ENCODE measurements at regions not wholly inside any gene's neighbourhood (a gene's known extent, or its start where the extent isn't known, plus 50 kb on each side); places are given as distances from the start of the nearest gene placed in this dataset.

- H3K27ac ChIP-seq (ENCODE audit: low read depth in 2 of 2, low read length in 2 of 2) = no peak overlapping the region
- H3K9me3 ChIP-seq (ENCODE audit: control insufficient read depth in 2 of 2, low read length in 2 of 2) = no peaks in the 10 kb centered on the region
- peaks cover 0 to 2% of the 10 kb centered on the region in 2 donors for H3K27me3 ChIP-seq (ENCODE audit: control insufficient read depth in 2 of 2, insufficient read depth in 2 of 2, low read length in 2 of 2)
- H3K4me3 ChIP-seq (ENCODE audit: low read length in 2 of 2) = no peak overlapping the region
- H3K4me1 ChIP-seq (ENCODE audit: control insufficient read depth in 2 of 2, insufficient read depth in 2 of 2, low read length in 2 of 2) = no peaks in the 10 kb centered on the region
- H3K9ac ChIP-seq (ENCODE audit: low read depth in 1 of 2, low read length in 2 of 2) = no peak overlapping the region
- H3K36me3 ChIP-seq (ENCODE audit: control insufficient read depth in 2 of 2, insufficient read depth in 2 of 2, low read length in 2 of 2) = no peaks in the 10 kb centered on the region
Measured at GRCh38 chr2:234671716-234672115, 174.8 kb upstream of the ARL4C start.

- no peaks in the 10 kb centered on the region for H3K4me1 ChIP-seq (ENCODE audit: control insufficient read depth in 2 of 2, insufficient read depth in 2 of 2, low read length in 2 of 2)
- H3K9me3 ChIP-seq (ENCODE audit: control insufficient read depth in 2 of 2, low read length in 2 of 2) = no peaks in the 10 kb centered on the region
- no peak overlapping the region for H3K9ac ChIP-seq (ENCODE audit: low read depth in 1 of 2, low read length in 2 of 2)
- no peaks in the 10 kb centered on the region for H3K36me3 ChIP-seq (ENCODE audit: control insufficient read depth in 2 of 2, insufficient read depth in 2 of 2, low read length in 2 of 2)
- no peak overlapping the region for H3K27ac ChIP-seq (ENCODE audit: low read depth in 2 of 2, low read length in 2 of 2)
- peaks cover 0 to 2% of the 10 kb centered on the region in 2 donors for H3K27me3 ChIP-seq (ENCODE audit: control insufficient read depth in 2 of 2, insufficient read depth in 2 of 2, low read length in 2 of 2)
- H3K4me3 ChIP-seq (ENCODE audit: low read length in 2 of 2) = no peak overlapping the region
Measured at GRCh38 chr2:234671231-234671630, 174.3 kb upstream of the ARL4C start.

GRCh38 chr2:234670806-234671205, 173.9 kb upstream of the ARL4C start:
- H3K27ac ChIP-seq (ENCODE audit: low read depth in 2 of 2, low read length in 2 of 2) = no peak overlapping the region
- H3K36me3 ChIP-seq (ENCODE audit: control insufficient read depth in 2 of 2, insufficient read depth in 2 of 2, low read length in 2 of 2) = no peaks in the 10 kb centered on the region
- no peaks in the 10 kb centered on the region for H3K4me1 ChIP-seq (ENCODE audit: control insufficient read depth in 2 of 2, insufficient read depth in 2 of 2, low read length in 2 of 2)
- H3K9me3 ChIP-seq (ENCODE audit: control insufficient read depth in 2 of 2, low read length in 2 of 2) = no peaks in the 10 kb centered on the region
- no peak overlapping the region for H3K4me3 ChIP-seq (ENCODE audit: low read length in 2 of 2)
- H3K27me3 ChIP-seq (ENCODE audit: control insufficient read depth in 2 of 2, insufficient read depth in 2 of 2, low read length in 2 of 2) = peaks cover 0 to 2% of the 10 kb centered on the region in 2 donors
- H3K9ac ChIP-seq (ENCODE audit: low read depth in 1 of 2, low read length in 2 of 2) = no peak overlapping the region

- no peak overlapping the region for H3K4me3 ChIP-seq (ENCODE audit: low read length in 2 of 2)
- H3K9me3 ChIP-seq (ENCODE audit: control insufficient read depth in 2 of 2, low read length in 2 of 2) = no peaks in the 10 kb centered on the region
- no peaks in the 10 kb centered on the region for H3K36me3 ChIP-seq (ENCODE audit: control insufficient read depth in 2 of 2, insufficient read depth in 2 of 2, low read length in 2 of 2)
- H3K4me1 ChIP-seq (ENCODE audit: control insufficient read depth in 2 of 2, insufficient read depth in 2 of 2, low read length in 2 of 2) = no peaks in the 10 kb centered on the region
- H3K9ac ChIP-seq (ENCODE audit: low read depth in 1 of 2, low read length in 2 of 2) = no peak overlapping the region
- peaks cover 0 to 2% of the 10 kb centered on the region in 2 donors for H3K27me3 ChIP-seq (ENCODE audit: control insufficient read depth in 2 of 2, insufficient read depth in 2 of 2, low read length in 2 of 2)
- H3K27ac ChIP-seq (ENCODE audit: low read depth in 2 of 2, low read length in 2 of 2) = no peak overlapping the region
Measured at GRCh38 chr2:234670052-234670451, 173.2 kb upstream of the ARL4C start.

DNA sequence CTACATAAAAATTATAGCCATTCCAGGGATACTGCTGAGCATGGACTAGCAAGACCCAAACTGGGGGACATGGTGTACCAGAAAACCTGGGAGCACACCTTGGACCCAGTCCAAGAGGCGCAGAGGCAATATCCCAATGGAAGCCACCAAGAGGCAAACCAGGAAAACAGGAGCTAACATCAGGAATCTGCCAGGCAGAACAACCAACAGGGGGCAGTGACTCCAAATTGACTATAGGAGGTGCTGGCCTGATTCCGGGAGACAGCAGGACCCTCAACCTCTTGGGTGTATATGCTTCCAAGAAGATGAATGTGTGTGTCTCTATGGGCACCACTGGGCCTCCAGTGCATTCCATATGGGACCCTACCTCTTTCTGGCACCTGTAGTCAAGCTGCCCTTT, 172.7 kb upstream of the ARL4C start:
- Histone ChIP-seq H3K27ac (ENCODE audit: low read depth in 2 of 2, low read length in 2 of 2) (no peak overlapping the region), H3K4me1 (ENCODE audit: control insufficient read depth in 2 of 2, insufficient read depth in 2 of 2, low read length in 2 of 2) (no peaks in the 10 kb centered on the region), H3K4me3 (ENCODE audit: low read length in 2 of 2) (no peak overlapping the region), H3K27me3 (ENCODE audit: control insufficient read depth in 2 of 2, insufficient read depth in 2 of 2, low read length in 2 of 2) (peaks cover 0 to 2% of the 10 kb centered on the region in 2 donors), H3K9ac (ENCODE audit: low read depth in 1 of 2, low read length in 2 of 2) (no peak overlapping the region), H3K36me3 (ENCODE audit: control insufficient read depth in 2 of 2, insufficient read depth in 2 of 2, low read length in 2 of 2) (no peaks in the 10 kb centered on the region), H3K9me3 (ENCODE audit: control insufficient read depth in 2 of 2, low read length in 2 of 2) (peaks cover 0 to 1% of the 10 kb centered on the region in 2 donors)

GRCh38 chr2:234669001-234669400, 172.1 kb upstream of the ARL4C start:
- no peak overlapping the region for H3K4me3 ChIP-seq (ENCODE audit: low read length in 2 of 2)
- peaks cover 0 to 1% of the 10 kb centered on the region in 2 donors for H3K27me3 ChIP-seq (ENCODE audit: control insufficient read depth in 2 of 2, insufficient read depth in 2 of 2, low read length in 2 of 2)
- no peaks in the 10 kb centered on the region for H3K36me3 ChIP-seq (ENCODE audit: control insufficient read depth in 2 of 2, insufficient read depth in 2 of 2, low read length in 2 of 2)
- H3K4me1 ChIP-seq (ENCODE audit: control insufficient read depth in 2 of 2, insufficient read depth in 2 of 2, low read length in 2 of 2) = no peaks in the 10 kb centered on the region
- H3K9me3 ChIP-seq (ENCODE audit: control insufficient read depth in 2 of 2, low read length in 2 of 2) = peaks cover 0 to 3% of the 10 kb centered on the region in 2 donors
- H3K9ac ChIP-seq (ENCODE audit: low read depth in 1 of 2, low read length in 2 of 2) = no peak overlapping the region
- no peak overlapping the region for H3K27ac ChIP-seq (ENCODE audit: low read depth in 2 of 2, low read length in 2 of 2)

- Histone ChIP-seq H3K9me3 (ENCODE audit: control insufficient read depth in 2 of 2, low read length in 2 of 2) (peaks cover 0 to 3% of the 10 kb centered on the region in 2 donors), H3K36me3 (ENCODE audit: control insufficient read depth in 2 of 2, insufficient read depth in 2 of 2, low read length in 2 of 2) (no peaks in the 10 kb centered on the region), H3K4me1 (ENCODE audit: control insufficient read depth in 2 of 2, insufficient read depth in 2 of 2, low read length in 2 of 2) (no peaks in the 10 kb centered on the region), H3K4me3 (ENCODE audit: low read length in 2 of 2) (no peak overlapping the region), H3K27me3 (ENCODE audit: control insufficient read depth in 2 of 2, insufficient read depth in 2 of 2, low read length in 2 of 2) (no peaks in the 10 kb centered on the region), H3K27ac (ENCODE audit: low read depth in 2 of 2, low read length in 2 of 2) (no peak overlapping the region), H3K9ac (ENCODE audit: low read depth in 1 of 2, low read length in 2 of 2) (no peak overlapping the region)
Measured at GRCh38 chr2:234666911-234667310, 170.0 kb upstream of the ARL4C start.

GRCh38 chr2:234665304-234665703, 168.4 kb upstream of the ARL4C start:
- no peak overlapping the region for H3K27ac ChIP-seq (ENCODE audit: low read depth in 2 of 2, low read length in 2 of 2)
- H3K4me3 ChIP-seq (ENCODE audit: low read length in 2 of 2) = no peak overlapping the region
- peaks cover 0 to 3% of the 10 kb centered on the region in 2 donors for H3K9me3 ChIP-seq (ENCODE audit: control insufficient read depth in 2 of 2, low read length in 2 of 2)
- H3K36me3 ChIP-seq (ENCODE audit: control insufficient read depth in 2 of 2, insufficient read depth in 2 of 2, low read length in 2 of 2) = no peaks in the 10 kb centered on the region
- H3K27me3 ChIP-seq (ENCODE audit: control insufficient read depth in 2 of 2, insufficient read depth in 2 of 2, low read length in 2 of 2) = no peaks in the 10 kb centered on the region
- no peaks in the 10 kb centered on the region for H3K4me1 ChIP-seq (ENCODE audit: control insufficient read depth in 2 of 2, insufficient read depth in 2 of 2, low read length in 2 of 2)
- H3K9ac ChIP-seq (ENCODE audit: low read depth in 1 of 2, low read length in 2 of 2) = no peak overlapping the region

GRCh38 chr2:234661849-234662248, 165.0 kb upstream of the ARL4C start:
- Histone ChIP-seq H3K9me3 (ENCODE audit: control insufficient read depth in 2 of 2, low read length in 2 of 2) (peaks cover 0 to 3% of the 10 kb centered on the region in 2 donors), H3K36me3 (ENCODE audit: control insufficient read depth in 2 of 2, insufficient read depth in 2 of 2, low read length in 2 of 2) (no peaks in the 10 kb centered on the region), H3K27ac (ENCODE audit: low read depth in 2 of 2, low read length in 2 of 2) (no peak overlapping the region), H3K27me3 (ENCODE audit: control insufficient read depth in 2 of 2, insufficient read depth in 2 of 2, low read length in 2 of 2) (no peaks in the 10 kb centered on the region), H3K4me3 (ENCODE audit: low read length in 2 of 2) (no peak overlapping the region), H3K4me1 (ENCODE audit: control insufficient read depth in 2 of 2, insufficient read depth in 2 of 2, low read length in 2 of 2) (no peaks in the 10 kb centered on the region), H3K9ac (ENCODE audit: low read depth in 1 of 2, low read length in 2 of 2) (no peak overlapping the region)

DNA sequence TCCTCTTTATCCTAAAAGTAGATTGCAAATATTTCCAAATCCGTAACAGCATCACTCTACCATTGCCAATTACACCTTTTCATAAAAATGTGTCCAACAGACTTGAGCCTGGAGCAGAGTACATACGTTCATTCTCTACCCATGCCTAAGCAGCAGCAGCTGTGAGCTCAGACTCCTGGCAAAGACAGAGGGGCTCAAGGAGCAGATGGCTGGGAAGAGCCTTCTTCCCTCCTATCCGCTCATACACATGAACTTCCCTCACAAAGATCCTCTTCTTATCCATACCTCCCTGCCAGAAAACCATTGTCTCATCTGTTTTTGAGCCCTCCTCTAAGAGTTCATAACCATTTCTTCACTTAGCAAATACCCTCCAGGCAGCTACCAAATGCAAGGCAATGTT, 164.3 kb upstream of the ARL4C start:
- no peak overlapping the region for H3K4me3 ChIP-seq (ENCODE audit: low read length in 2 of 2)
- H3K9ac ChIP-seq (ENCODE audit: low read depth in 1 of 2, low read length in 2 of 2) = no peak overlapping the region
- H3K9me3 ChIP-seq (ENCODE audit: control insufficient read depth in 2 of 2, low read length in 2 of 2) = peaks cover 0 to 3% of the 10 kb centered on the region in 2 donors
- H3K4me1 ChIP-seq (ENCODE audit: control insufficient read depth in 2 of 2, insufficient read depth in 2 of 2, low read length in 2 of 2) = no peaks in the 10 kb centered on the region
- no peaks in the 10 kb centered on the region for H3K36me3 ChIP-seq (ENCODE audit: control insufficient read depth in 2 of 2, insufficient read depth in 2 of 2, low read length in 2 of 2)
- no peak overlapping the region for H3K27ac ChIP-seq (ENCODE audit: low read depth in 2 of 2, low read length in 2 of 2)
- H3K27me3 ChIP-seq (ENCODE audit: control insufficient read depth in 2 of 2, insufficient read depth in 2 of 2, low read length in 2 of 2) = no peaks in the 10 kb centered on the region

- H3K4me1 ChIP-seq (ENCODE audit: control insufficient read depth in 2 of 2, insufficient read depth in 2 of 2, low read length in 2 of 2) = no peaks in the 10 kb centered on the region
- no peaks in the 10 kb centered on the region for H3K36me3 ChIP-seq (ENCODE audit: control insufficient read depth in 2 of 2, insufficient read depth in 2 of 2, low read length in 2 of 2)
- H3K27me3 ChIP-seq (ENCODE audit: control insufficient read depth in 2 of 2, insufficient read depth in 2 of 2, low read length in 2 of 2) = peaks cover 0 to 3% of the 10 kb centered on the region in 2 donors
- H3K27ac ChIP-seq (ENCODE audit: low read depth in 2 of 2, low read length in 2 of 2) = no peak overlapping the region
- H3K9me3 ChIP-seq (ENCODE audit: control insufficient read depth in 2 of 2, low read length in 2 of 2) = no peaks in the 10 kb centered on the region
- no peak overlapping the region for H3K9ac ChIP-seq (ENCODE audit: low read depth in 1 of 2, low read length in 2 of 2)
- H3K4me3 ChIP-seq (ENCODE audit: low read length in 2 of 2) = no peak overlapping the region
Measured at GRCh38 chr2:234655706-234656105, 158.8 kb upstream of the ARL4C start.
